ENCODE measurements at regions not wholly inside any gene's neighbourhood (a gene's known extent, or its start where the extent isn't known, plus 50 kb on each side); places are given as distances from the start of the nearest gene placed in this dataset.
"Not testable (repeated sequence)": the region's sequence is repeated elsewhere in the genome, so short reads cannot be mapped to it uniquely, and the experiment has no call there.

DNA sequence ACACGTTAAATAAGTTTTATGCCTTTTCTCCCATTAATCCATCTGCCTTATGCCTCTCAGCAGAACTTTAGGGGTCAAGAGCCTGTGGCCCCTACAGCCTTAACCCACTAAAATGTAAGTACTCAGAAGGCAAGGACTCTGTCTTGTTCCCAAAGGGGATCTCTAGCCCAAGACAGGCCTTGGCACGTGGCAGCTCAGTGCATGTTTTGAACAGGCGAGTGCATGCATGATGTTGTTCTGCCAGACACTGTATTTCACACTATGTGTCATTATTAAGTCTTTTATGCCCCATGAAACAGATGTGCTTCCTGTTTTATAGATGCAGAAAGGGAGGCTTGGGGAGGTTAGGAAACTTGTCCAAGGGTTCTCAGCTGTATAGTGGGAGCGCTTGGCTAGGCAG lies 102.8 kb downstream of the ETS2 start:
- DNase-seq, result no peak

DNA sequence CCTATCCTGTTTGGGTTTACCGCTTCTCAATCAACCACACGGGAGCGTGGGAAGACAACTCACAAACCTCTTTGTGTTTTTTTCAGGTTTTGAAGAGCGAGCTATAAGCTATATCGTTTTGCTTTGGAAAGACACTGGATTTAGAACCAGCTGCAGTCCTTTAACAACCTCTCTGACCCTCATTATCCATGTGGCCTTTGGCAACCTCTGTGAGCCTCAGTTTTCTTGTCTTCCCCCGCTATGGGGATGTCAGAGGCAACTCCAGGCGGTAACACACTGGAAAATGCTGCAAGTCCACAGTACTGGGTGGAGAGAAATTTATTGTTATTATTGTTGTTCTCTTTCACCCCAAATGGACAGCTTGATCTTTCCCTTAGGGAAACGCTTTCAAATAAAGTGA lies 100.0 kb downstream of the ETS2 start:
- no peak for DNase-seq

DNA sequence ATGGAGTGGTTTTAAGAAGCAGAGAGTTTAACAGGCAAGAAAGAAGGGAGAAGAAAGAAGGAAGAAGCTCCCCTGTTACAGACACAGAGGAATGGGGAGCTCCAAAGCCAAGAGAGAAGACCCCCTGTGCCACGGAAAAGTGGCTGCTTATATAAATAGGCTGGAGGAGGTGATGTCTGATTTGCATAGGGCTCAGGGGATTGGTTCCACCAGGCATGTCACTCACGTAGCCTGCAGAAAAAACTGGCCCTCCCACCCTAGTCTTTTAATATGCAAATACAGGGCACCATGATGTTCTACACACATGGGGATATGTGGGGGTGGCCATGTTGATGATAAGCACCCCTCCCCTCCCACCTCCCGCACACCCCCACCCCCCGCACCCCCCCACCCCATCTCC lies 99.6 kb downstream of the ETS2 start:
- DNase-seq, result no peak

DNA sequence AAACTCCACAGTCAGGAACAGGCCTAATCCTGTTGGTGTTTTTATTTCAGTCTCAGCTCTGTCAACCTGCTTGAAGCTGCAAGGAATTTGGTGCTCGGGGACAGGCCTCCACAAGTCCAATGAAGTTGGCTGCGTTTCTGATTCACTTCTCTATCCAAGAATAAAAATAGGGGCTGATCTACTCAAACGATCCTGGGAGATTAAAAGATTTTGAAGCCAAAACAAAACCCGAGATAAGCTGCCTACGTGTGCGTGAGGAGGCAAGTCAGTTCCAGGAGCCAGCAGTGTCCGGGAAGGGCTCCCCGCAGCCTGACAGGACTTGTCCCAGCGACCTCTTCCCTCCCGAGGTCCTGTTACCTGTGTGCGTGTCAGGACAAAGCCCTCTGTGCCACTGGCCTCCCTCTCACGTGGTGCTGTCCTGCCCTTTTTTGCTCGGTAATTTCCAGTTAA lies 98.0 kb downstream of the ETS2 start:
- no peak for DNase-seq

DNA sequence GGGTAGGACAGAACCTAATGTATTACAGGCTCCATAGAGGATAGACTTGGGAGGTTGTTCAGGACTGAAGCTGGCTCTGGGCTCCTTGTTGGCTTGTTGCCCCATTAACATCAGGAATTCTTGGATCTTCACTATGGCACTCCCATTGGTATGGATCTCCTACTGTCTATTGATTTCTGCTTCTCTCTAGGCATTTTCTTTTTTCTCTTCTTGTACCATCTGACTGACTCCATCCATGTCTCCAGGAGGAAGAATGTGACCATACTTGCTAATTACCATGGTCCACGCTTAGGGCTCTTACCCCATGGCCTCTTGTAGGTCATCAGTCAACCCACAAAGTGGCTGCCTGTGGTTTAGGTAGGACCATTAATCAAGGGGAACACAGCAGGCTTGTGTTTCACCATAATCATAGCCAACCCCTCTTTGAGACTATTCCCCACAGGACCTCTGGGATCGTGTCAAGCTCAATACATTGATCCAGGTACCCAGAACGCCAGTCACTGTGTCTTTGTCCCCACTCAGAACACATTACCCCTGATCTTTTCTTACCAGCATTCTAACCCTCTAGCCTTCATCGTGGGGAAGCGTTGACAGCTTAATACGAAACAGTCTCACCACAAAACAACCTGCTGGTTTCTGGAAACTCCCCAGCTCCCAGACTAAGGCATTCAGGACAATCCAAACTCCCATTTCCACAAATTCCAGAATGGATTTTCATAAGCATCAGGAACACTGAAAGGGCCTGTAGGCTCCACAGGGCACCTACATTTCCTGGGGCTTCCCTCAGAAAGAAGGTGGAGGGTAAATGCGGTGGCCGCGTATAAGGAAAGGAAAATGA lies 97.1 kb downstream of the ETS2 start:
- no peak for DNase-seq

DNA sequence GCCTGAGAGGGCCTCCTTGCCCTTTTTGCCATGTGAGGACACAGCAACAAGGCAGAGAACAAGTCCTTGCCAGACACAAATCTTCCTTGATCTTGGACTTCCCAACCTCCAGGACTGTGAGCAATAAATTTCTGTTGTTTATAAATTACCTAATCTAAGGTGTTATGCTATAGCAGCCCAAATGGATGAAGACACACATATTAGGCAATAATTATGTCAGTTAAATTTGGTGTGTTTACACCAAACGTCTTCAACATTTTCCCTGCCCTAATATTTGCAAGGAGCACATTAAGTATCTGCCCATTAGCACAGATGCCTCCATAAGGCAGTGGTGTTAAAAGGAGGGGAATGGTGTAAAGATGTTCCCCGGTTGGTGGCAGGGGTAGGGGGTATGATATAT lies 94.8 kb downstream of the ETS2 start:
- DNase-seq, result no peak

DNA sequence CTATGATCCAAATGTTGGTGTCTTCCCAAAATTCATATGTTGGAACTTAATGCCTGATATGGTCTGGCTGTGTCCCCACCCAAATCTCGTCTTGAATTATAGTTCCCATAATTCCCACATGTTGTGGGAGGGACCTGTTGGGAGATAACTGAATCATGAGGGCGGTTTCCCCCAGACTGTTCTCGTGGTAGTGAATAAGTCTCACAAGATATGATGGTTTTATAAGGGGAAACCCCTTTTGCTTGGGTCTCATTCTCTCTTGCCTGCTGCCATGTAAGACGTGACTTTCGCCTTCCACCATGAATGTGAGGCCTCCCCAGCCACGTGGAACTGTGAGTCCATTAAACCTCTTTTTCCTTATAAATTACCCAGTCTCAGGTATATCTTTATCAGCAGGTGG lies 94.3 kb downstream of the ETS2 start:
- not testable (repeated sequence) for DNase-seq

DNA sequence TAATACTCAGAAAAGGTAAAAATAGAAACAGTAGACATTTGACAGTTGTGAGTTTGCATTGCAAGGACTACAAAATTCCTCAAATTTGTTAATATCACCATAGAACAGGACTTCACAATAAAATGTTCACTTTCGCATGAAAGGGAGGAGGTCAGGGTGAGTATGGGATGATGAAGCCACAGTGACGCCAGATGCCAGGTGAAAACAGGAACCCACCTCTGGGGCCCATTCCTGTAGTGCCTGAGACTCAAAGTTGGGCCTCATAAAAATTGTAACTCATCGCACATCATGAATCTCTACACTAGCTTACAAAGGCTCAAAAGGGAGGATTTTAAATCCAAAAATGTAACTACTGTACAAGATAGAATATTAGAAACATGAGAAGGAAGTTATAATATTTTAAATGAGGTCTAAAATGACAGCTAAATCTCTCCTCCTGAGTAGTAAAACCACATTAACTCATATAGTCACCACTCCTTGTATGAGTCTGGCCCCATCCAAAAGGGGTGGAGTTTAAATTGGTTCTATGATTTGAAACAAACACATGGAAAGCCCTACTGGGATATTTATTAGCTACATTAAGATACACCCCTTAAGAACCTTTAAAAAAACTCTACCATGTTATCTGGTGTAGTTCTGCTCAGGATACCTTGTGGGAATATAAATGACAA lies 93.7 kb downstream of the ETS2 start:
- no peak for DNase-seq

DNA sequence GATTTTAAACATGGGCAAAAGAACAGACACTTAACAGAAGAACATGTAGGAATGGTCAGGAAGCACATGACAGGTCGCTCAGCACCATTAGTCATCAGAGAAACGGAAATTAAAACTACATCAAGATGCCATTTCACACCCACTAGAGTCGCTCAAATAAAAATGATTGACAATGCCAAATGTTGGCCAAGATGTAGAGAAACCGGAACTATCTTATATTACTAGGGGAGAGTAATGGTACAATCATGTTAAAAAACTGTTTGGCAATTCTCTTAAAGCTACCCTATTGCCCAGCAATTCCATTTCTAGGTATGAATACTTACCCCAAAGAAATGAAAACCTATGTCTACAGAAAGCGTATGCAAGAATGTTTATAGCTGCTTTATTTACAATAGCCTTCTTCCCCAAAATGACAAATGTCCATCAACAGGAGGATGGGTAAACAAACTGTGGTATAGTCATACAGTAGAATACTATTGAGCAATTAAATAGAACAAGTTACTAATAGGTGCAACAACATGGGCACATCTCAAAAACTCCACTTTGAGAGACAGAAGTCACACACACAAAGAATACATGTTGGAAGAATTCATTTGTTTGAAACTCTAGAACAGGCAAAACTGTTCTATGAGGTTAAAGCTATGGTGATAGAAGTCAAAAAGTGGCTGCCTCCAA lies 92.8 kb downstream of the ETS2 start:
- DNase-seq, result no peak

DNA sequence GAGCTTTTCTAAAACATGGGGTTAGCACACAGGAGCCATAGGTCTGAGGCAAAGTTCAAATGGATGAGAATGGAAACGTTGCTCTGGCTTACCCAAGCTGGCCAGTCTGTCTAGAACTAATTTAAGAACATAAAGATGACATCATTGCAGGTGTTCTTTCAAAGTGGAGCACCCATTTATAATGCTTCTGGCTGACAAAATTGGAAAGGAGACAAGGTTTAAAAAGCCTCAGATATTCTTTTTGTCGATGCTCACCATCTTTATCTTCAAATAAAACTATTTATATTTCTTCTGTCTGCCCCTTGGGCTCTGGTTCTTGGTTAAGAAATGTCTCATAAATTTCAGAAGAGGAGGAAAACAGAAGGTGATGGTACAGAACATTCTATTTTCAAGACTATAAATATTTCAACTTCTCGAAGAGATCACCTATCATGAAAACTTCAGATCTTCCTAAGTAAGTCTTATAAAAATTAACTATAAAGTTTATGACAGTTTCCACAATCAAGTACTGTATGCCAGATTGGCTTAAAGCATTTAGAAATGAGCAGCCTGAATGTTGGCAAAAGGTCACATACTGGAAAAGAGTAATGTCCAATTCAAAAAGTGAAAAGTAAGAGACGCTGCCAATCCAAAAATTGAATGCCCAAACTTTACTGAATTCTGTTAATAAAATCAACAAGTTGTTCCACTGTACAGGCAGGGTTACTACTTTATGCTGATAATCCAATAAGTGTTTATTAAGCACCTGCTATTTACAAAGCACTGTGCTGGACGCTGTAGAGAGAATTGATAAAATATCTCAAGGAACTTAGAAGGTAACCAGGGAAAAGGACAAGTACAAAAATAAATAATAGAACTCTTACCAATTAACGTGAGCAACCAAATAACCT lies 92.0 kb downstream of the ETS2 start:
- DNase-seq, result no peak

DNA sequence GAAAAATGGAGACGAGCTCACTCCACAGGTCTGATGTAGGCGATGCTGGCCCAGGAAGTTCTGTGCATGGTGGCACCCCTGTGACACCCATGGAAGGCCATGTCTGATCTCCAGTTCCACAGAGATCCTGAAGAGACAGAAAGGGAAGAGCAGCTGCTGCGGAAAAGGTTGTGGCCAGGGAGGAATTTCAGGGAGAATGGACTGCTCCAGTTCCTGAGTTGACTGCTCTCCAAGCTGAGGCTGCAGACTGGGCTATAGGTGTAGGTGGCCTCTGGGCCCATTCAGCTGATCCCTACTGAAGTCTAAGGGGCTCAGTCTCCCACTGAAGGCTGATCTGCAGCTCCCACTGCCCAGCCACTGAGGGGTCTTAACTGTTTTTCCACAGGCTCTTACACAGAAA lies 89.2 kb downstream of the ETS2 start:
- no peak for DNase-seq

DNA sequence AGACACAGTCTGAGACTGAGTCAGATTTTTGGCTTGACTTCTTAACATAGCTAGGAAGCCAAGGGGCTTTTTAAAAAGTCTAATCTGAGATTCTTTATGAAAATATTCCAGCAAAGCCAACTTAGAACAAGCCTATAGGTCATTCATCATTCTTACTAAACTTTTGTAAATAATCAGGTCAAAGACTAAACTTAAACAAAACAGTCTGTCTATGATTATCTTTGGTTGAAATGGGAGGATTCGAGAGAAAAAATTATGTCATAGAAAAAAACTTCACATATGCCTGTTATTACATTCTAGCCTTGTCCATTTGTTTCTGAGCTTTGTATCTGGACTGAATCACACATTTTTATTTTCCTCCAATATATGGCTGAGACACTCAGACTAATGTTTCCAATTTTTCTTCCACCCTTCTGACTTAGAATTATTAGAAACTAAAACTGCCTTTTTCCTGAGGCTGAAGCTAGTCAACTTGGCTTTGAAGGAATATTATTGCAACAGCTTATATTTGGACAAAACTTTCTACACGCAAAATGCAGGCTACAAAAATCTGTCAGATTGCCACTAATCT lies 83.3 kb downstream of the ETS2 start:
- no peak for DNase-seq

DNA sequence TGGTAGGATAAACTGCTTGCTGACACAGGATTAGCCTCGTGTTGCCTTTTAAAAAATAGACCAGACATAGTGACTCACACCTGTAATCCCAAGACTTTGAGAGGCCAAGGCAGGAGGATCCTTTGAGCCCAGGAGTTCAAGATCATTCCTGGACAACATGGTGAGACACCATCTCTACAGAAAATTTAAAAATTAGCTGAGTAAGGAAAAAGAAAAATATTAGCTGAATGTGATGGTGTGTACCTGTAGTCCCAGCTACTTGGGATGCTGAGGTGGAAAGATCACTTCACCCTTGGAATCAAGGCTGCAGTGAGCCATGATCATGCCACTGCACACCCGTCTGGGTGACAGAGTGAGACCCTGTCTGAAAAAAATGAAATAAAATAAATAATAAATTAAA lies 82.0 kb downstream of the ETS2 start:
- DNase-seq, result no peak

DNA sequence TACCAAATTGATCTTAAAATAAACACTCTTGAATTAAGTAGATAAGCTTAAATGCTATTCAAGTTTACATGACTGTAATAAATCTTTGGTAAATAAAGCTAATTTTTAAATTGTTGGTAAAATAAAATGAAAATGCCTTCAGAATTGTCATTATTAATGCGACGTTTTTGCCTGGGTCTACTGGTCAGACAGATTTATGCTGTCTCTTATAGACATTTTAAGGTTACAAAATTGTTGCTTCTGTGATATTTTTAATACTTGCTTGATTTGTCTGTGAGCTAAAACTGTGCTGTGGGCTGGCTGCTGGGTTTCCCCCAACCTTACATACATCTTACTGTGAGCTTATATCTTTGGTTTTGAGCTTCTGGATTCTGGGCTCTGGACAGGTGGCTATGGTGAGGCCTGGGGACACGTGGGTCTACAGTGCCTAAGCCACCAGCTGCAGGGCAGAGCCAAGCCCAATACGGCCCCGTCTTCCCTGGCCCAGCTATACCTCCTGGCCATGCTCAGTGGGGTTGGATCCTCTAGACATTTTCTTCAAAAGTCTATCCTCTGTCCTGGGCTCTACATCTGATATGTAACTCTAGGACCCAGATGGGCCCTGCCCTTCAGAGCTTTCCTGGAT lies 81.4 kb downstream of the ETS2 start:
- no peak for DNase-seq

DNA sequence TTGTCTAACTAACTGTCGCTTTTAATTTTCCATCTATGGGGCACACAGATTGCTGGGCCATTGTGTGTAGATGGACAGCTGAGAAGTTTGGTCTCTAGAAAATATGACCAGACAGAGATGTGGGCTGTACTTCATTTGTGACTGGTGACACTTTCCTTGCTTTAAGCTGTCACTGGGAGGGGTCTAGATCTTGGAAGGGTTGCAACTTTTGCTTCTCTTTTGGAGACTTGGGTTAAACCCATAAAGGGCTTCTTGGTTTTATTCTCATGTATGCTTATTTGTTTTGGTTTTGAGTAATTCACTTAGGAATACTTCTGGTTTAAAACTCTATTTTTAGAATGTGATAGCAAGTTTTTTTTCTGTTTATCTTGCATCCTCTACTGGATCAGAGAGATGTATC lies 80.2 kb downstream of the ETS2 start:
- no peak for DNase-seq

DNA sequence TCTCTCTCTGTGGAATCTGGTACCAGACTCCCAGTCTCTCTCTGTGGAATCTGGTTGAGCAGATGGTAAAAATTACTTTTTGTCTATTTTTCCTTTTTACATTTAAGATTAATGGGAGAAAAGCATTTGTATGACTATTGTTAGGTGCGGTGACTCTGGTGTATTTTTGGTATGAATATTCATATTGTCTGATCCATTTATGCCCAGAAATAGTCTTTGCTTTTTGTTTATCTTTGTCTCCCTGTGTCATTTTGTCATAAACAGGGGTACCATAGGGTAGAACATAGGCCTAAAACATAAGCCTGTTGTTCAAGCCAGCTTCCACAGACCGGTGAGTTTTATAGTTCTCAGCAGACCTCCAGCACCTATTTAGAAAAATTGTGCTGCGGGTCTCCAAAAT lies 78.7 kb downstream of the ETS2 start:
- DNase-seq, result no peak

DNA sequence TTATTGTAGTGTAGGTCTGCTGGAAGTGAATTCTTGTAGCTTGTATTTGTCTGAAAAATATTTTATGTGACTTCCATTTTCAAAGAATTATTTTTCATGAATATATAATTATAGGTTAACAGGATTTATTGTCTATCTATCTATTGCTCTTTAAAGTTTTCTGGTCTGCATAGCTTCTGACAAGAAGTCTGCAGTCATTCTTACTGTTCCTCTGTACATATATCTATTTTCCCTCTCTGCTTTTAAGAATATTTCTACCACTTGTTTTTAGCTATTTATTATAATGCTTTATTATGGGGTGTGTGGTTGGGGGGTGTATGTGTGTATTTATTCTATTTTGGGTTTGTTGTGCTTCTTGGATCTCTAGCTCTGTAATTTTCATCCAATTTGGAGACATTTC lies 77.4 kb downstream of the ETS2 start:
- DNase-seq, result no peak

DNA sequence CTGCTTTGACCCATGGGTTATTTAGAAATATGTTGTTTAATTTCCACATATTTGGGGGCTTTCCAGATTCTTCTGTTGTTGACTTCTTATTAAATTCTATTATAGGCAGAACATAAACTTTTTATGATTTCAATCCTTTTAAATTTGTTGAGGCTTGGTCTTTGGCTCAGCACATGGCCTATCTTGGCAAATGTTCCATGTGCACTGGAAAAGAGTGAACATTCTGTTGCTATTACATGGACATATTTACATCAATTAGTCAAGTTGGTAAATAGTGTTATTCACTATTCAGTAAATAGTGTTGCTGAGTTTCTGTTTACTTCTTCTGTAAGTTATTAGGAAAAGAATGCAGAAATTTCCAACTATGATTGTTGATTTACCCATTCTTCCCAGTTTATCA lies 75.4 kb downstream of the ETS2 start:
- no peak for DNase-seq

DNA sequence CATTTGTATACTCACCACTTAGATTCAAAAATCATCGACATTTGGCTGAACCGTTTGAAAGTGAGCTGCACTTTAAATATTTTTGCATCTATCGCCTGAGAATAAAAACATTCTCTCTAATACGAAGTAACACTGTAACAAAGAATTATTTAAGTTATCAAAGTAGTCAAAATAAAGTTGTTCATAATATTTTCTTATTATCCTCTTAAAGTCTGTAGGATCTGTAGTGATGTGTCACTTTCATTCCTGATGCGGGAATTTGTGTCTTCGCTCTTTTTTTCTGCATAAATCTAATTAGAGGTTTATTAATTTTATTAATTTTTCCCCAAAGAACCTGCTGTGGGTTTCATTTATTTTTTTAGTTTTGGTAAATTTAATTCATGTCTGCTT lies 74.8 kb downstream of the ETS2 start:
- no peak for DNase-seq

DNA sequence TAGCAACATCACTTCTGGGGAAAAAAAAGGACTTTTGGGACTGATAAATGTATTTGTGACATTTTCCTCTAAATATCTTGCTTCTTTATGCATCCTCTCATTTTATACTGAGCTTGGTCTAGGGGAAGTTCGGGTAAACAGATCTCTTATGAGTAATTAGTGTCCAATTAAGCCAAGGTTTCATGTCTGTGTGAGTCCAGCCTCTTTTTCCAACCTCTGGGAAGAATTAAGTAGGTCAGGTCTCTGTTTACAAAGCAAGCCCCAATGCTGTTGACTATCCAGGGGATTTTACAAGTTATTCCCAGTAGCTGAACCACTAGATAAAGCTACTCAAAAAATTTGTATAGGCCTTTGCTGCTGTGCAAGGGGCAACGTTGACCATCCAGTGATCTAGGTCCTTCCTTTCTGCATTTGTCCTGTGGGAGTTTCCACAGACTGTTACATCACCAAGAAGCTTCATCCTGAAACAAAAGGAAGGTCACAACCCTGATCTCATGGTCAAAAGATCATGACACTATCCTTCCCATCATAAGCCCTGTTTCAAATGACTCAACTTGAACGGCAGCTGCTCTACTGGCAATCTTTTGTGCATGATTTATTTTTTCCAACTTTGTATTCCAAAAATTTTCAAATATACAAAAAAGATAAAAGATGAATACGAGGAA lies 74.3 kb downstream of the ETS2 start:
- DNase-seq, result no peak

DNA sequence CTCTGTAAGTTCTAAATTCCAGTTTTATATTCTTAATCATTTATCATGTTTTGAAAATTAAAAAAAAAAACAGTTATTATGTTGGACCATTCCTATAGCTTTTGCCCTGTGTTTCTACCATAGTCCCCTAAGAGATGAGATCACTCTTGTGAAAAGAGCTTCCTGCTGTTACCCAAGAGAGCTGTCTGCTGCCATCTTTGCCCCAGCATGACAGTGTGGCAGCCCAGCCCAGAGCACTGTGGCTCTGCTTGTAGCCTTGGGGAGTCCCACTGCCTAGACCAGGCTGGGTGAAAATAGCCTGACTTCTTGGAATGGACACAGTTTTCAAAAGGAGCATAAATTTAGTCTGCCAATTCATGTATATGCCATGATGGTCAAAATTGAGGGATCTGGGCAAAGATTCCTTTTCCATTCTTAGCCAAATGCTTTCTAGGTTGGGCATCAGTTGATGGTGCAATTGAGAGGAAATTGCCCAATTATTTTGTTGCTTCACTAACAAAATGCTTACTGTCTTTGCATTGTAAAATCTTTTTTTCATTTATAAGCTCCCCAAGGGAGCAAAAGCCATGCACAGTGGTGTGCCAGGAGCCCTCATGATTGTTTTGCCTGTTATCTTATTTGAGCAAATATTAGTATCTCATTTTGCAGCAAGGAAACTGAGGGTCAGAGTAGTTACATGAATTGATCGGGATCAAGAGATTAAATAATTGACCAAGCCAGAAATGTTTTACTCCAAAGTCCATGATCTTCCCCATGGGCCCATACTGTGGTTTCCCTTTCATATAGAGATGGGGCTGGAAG lies 72.8 kb downstream of the ETS2 start:
- DNase-seq, result no peak

Measured in CD4-positive, alpha-beta T cell treated with Interleukin-4 for 1 hour (primary cell).